NCI-H82 (cell line): ENCODE measurements at regions not wholly inside any gene's neighbourhood (a gene's known extent, or its start where the extent isn't known, plus 50 kb on each side); places are given as distances from the start of the nearest gene placed in this dataset.

ENCODE experiments used
- DNase-seq: peaks from one replicate; lab custom pipeline; 2025; lab: John Stamatoyannopoulos, UW

- no peak for DNase-seq
Measured at GRCh38 chr10:83663918-83664317, 475.4 kb upstream of the GHITM start.

- DNase-seq: no peak
Measured at GRCh38 chr10:83666762-83667161, 472.5 kb upstream of the GHITM start.

- no peak for DNase-seq
Measured at GRCh38 chr10:83667594-83667993, 471.7 kb upstream of the GHITM start.

- DNase-seq: peak; percentile 14
Measured at GRCh38 chr10:83673316-83673715, 466.0 kb upstream of the GHITM start.

GRCh38 chr10:83677795-83678194 lies 461.5 kb upstream of the GHITM start:
- DNase-seq: no peak

GRCh38 chr10:83678850-83679249 lies 460.5 kb upstream of the GHITM start:
- no peak for DNase-seq

GRCh38 chr10:83680470-83680891 lies 458.8 kb upstream of the GHITM start:
- no peak for DNase-seq

- DNase-seq: no peak
Measured at GRCh38 chr10:83682414-83682813, 456.9 kb upstream of the GHITM start.

- DNase-seq: no peak
Measured at GRCh38 chr10:83685458-83685857, 453.9 kb upstream of the GHITM start.

GRCh38 chr10:83691791-83692596 lies 447.3 kb upstream of the GHITM start:
- DNase-seq: no peak

GRCh38 chr10:83698899-83699298 lies 440.4 kb upstream of the GHITM start:
- no peak for DNase-seq

GRCh38 chr10:83701799-83702198 lies 437.5 kb upstream of the GHITM start:
- DNase-seq: no peak

- DNase-seq: no peak
Measured at GRCh38 chr10:83702731-83703130, 436.6 kb upstream of the GHITM start.

- no peak for DNase-seq
Measured at GRCh38 chr10:83706120-83706519, 433.2 kb upstream of the GHITM start.

- DNase-seq: no peak
Measured at GRCh38 chr10:83706952-83707582, 432.2 kb upstream of the GHITM start.

- no peak for DNase-seq
Measured at GRCh38 chr10:83713423-83713822, 425.9 kb upstream of the GHITM start.

GRCh38 chr10:83723080-83723479 lies 416.2 kb upstream of the GHITM start:
- no peak for DNase-seq

- DNase-seq: no peak
Measured at GRCh38 chr10:83724471-83725241, 414.7 kb upstream of the GHITM start.

- no peak for DNase-seq
Measured at GRCh38 chr10:83725567-83725966, 413.7 kb upstream of the GHITM start.

- no peak for DNase-seq
Measured at GRCh38 chr10:83734278-83734677, 405.0 kb upstream of the GHITM start.

GRCh38 chr10:83736008-83736407 lies 403.3 kb upstream of the GHITM start:
- no peak for DNase-seq

- no peak for DNase-seq
Measured at GRCh38 chr10:83750604-83751003, 388.7 kb upstream of the GHITM start.

GRCh38 chr10:83753490-83753889 lies 385.8 kb upstream of the GHITM start:
- no peak for DNase-seq
